ENCODE measurements at regions not wholly inside any gene's neighbourhood (a gene's known extent, or its start where the extent isn't known, plus 50 kb on each side); places are given as distances from the start of the nearest gene placed in this dataset.

DNA sequence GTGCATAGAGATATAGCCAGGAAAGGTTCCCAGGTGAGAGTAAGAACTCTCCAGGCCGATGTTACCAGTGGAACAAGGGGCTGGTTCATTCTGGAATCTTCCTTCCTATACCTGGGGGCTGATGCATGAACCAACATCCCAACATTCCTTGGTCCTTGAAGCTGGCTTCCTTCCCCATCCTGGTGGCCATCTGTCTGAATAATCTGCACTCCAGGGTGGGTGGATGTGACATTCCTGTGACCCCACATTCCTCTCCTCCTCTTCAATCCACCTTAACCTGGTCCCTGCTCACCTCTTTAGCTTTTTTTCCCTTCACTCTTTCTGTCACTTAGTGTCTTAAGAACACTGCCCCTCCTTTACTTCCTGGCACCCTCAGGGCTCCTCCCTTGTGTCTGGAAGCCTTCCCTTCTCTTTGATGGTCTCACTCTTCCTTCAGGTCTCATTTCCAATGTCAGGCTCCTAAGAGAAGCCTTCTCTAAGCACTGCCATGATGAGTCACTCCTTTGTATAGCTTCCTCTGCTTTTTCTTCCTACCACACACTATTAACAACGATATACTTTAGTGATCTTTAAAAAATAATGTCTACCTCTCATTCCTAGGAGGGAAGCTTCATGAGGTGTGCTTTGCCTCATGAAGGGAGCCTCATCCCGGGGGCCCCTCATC is 80.3 kb downstream of the BOD1 start:
- H3K27me3 ChIP-seq (ENCODE audit: low read depth): no peaks in the 10 kb centered on the region
- in situ Hi-C loops (cut with MboI; ENCODE audit: low sequenced_read_pairs): no loop called here
- no peak for DNase-seq (ENCODE audit: low spot score in 2 of 2)
- H3K4me1 ChIP-seq: no peaks in the 10 kb centered on the region
- H3K9me3 ChIP-seq: no peaks in the 10 kb centered on the region
- H3K4me3 ChIP-seq: no peak overlapping the region
- H3K36me3 ChIP-seq (replicated peaks): no peaks in the 10 kb centered on the region

- Histone ChIP-seq H3K4me1 (no peaks in the 10 kb centered on the region), H3K36me3 (replicated peaks) (no peaks in the 10 kb centered on the region), H3K27me3 (ENCODE audit: low read depth) (no peaks in the 10 kb centered on the region), H3K4me3 (no peak overlapping the region), H3K9me3 (no peaks in the 10 kb centered on the region)
- no peak for DNase-seq (ENCODE audit: low spot score in 2 of 2)
- in situ Hi-C loops (cut with MboI; ENCODE audit: low sequenced_read_pairs): no loop called here
Measured at GRCh38 chr5:173535166-173535975, 81.1 kb downstream of the BOD1 start.

DNA sequence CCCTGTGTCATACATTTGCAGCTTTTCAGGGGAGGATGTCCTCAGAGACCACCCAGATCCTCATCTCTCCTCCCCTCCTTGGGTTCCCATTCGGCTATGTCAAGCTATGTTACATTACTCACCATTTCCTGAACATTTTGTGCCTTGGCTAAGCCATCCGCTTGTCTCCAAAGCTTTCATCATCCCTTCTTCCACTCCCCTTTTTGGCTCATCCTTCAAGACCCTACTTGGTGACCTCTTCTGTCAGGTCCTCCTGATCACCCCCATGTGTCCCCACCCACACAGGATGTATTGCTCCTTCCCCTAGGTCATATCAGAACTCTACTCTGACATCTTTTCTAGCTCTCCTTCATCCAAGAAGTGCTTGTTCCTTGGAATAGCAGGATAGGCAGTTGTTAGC is 81.8 kb downstream of the BOD1 start:
- Histone ChIP-seq H3K27me3 (ENCODE audit: low read depth) (no peaks in the 10 kb centered on the region), H3K36me3 (replicated peaks) (no peaks in the 10 kb centered on the region), H3K4me3 (no peak overlapping the region), H3K9me3 (no peaks in the 10 kb centered on the region), H3K4me1 (no peaks in the 10 kb centered on the region)
- no peak for DNase-seq (ENCODE audit: low spot score in 2 of 2)
- in situ Hi-C loops (cut with MboI; ENCODE audit: low sequenced_read_pairs): no loop called here

GRCh38 chr5:173534031-173534430 is 82.4 kb downstream of the BOD1 start:
- Histone ChIP-seq H3K27me3 (ENCODE audit: low read depth) (no peaks in the 10 kb centered on the region), H3K36me3 (replicated peaks) (no peaks in the 10 kb centered on the region), H3K4me3 (no peak overlapping the region), H3K9me3 (no peaks in the 10 kb centered on the region), H3K4me1 (no peaks in the 10 kb centered on the region)
- in situ Hi-C loops (cut with MboI; ENCODE audit: low sequenced_read_pairs): no loop called here
- DNase-seq (ENCODE audit: low spot score in 2 of 2): no peak

DNA sequence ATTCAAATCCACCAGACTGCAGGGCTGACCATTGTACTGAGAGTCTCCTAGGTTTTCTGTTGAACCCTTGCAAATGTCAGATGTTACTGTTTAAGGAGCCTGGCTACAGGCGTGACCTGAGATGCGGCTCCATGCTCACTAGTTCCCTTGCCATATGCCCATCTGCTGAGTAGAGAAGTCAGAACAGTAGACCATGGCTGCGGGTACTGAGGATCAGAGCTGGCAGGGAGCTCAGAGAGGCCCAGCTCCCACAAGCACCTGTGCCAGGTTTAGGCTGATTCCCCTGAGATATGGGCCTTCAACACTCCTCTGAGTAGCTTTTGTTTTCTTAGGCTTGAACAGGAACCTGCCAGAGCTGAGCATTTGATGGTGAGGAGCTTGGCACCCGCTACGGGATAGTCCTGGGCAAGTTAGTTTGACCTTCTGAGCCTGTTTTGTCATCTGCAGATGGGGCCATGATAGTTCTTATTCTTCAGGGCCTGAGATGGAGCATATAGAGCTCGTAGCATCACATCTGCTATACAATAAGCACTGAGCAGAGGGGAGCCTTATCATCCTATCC is 83.7 kb downstream of the BOD1 start:
- Histone ChIP-seq H3K9me3 (no peaks in the 10 kb centered on the region), H3K27me3 (ENCODE audit: low read depth) (no peaks in the 10 kb centered on the region), H3K4me3 (no peak overlapping the region), H3K36me3 (replicated peaks) (no peaks in the 10 kb centered on the region), H3K4me1 (no peaks in the 10 kb centered on the region)
- in situ Hi-C loops (cut with MboI; ENCODE audit: low sequenced_read_pairs): no loop called here
- no peak for DNase-seq (ENCODE audit: low spot score in 2 of 2)

- in situ Hi-C loops (cut with MboI; ENCODE audit: low sequenced_read_pairs): no loop called here
Measured at GRCh38 chr5:173531863-173532262, 84.6 kb downstream of the BOD1 start.

DNA sequence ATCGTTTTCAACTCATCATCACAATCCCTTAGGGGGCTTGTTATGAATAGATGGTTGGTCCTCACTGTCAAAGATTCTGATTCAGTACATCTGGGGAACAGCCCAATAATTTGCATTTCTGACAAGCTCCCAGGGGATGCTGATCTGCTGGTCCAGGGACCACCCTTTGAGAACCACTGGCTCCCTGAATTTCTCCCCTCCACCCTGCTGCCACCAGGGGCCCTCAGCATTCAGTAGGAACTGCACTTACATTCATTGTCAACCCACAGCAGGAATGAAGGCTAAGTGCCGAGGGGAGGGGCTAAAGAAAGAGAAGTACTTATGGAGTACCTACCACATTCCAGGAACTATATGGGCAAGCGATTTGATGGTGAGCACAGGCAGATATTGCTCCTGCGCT is 85.9 kb downstream of the BOD1 start:
- Histone ChIP-seq H3K27me3 (ENCODE audit: low read depth) (no peaks in the 10 kb centered on the region), H3K9me3 (no peaks in the 10 kb centered on the region), H3K4me3 (no peak overlapping the region), H3K36me3 (replicated peaks) (no peaks in the 10 kb centered on the region), H3K4me1 (no peaks in the 10 kb centered on the region)
- in situ Hi-C loops (cut with MboI; ENCODE audit: low sequenced_read_pairs): no loop called here
- peak in 1 of 2 experiments; percentile 26 for DNase-seq (ENCODE audit: low spot score in 2 of 2)

More at GRCh38 chr5:173531863-173532262, 84.6 kb downstream of the BOD1 start:
- DNase-seq (ENCODE audit: low spot score in 2 of 2): no peak
- Histone ChIP-seq H3K9me3 (no peaks in the 10 kb centered on the region), H3K4me1 (no peaks in the 10 kb centered on the region), H3K27me3 (ENCODE audit: low read depth) (no peaks in the 10 kb centered on the region), H3K4me3 (no peak overlapping the region), H3K36me3 (replicated peaks) (no peaks in the 10 kb centered on the region)

- in situ Hi-C loops (cut with MboI; ENCODE audit: low sequenced_read_pairs): no loop called here
Measured at GRCh38 chr5:173529861-173530260, 86.6 kb downstream of the BOD1 start.

DNA sequence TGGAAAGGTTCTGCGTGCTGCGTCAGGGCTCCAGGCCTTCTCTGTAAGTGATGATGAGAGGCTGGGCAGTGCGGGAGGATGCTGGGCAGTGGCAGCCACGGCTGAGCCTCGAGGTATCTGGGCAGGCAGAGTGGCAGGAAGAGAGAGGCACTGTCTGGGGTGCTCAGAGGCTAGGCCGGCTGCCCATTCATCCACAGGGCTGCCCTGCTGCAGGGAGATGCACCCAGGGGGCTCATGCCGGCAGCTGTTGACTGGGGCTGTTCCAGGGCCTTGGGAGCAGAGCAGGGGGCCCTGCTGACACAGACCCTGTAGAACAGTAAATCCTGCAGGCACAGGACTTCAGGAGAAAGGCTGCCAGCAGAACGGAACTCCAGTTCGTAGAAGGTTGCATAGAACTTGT is 88.8 kb downstream of the BOD1 start:
- Histone ChIP-seq H3K4me1 (no peaks in the 10 kb centered on the region), H3K27me3 (ENCODE audit: low read depth) (no peaks in the 10 kb centered on the region), H3K4me3 (no peak overlapping the region), H3K36me3 (replicated peaks) (no peaks in the 10 kb centered on the region), H3K9me3 (no peaks in the 10 kb centered on the region)
- no peak for DNase-seq (ENCODE audit: low spot score in 2 of 2)
- in situ Hi-C loops (cut with MboI; ENCODE audit: low sequenced_read_pairs): no loop called here

More at GRCh38 chr5:173529861-173530260, 86.6 kb downstream of the BOD1 start:
- Histone ChIP-seq H3K9me3 (no peaks in the 10 kb centered on the region), H3K36me3 (replicated peaks) (no peaks in the 10 kb centered on the region), H3K4me1 (no peaks in the 10 kb centered on the region), H3K4me3 (no peak overlapping the region), H3K27me3 (ENCODE audit: low read depth) (no peaks in the 10 kb centered on the region)
- no peak for DNase-seq (ENCODE audit: low spot score in 2 of 2)

GRCh38 chr5:173524136-173524535 is 92.3 kb downstream of the BOD1 start:
- H3K9me3 ChIP-seq: no peaks in the 10 kb centered on the region
- in situ Hi-C loops (cut with MboI; ENCODE audit: low sequenced_read_pairs): no loop called here
- H3K36me3 ChIP-seq (replicated peaks): no peaks in the 10 kb centered on the region
- H3K4me1 ChIP-seq: no peaks in the 10 kb centered on the region
- H3K27me3 ChIP-seq (ENCODE audit: low read depth): no peaks in the 10 kb centered on the region
- DNase-seq (ENCODE audit: low spot score in 2 of 2): no peak
- no peak overlapping the region for H3K4me3 ChIP-seq

DNA sequence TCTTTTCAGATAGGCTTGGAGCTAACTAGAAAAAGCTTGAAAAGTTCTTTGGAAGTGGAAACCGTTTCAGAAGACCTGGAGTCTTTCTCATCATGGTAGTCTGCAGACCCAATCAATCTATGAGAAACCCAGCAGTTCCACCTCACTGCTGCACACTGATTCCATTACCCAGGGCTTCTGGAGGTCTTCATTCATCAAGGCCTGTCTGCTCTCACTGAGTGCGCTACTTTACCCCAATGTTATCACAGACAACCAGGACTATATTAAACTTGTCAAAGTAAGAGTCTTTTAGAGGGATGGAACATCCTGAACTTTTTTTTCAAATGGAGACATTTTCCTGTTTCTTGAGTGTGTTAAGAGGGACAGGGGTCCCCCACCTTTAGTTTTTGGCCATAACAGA is 93.1 kb downstream of the BOD1 start:
- H3K9me3 ChIP-seq: no peaks in the 10 kb centered on the region
- no peaks in the 10 kb centered on the region for H3K4me1 ChIP-seq
- H3K27me3 ChIP-seq (ENCODE audit: low read depth): no peaks in the 10 kb centered on the region
- DNase-seq (ENCODE audit: low spot score in 2 of 2): no peak
- no peak overlapping the region for H3K4me3 ChIP-seq
- in situ Hi-C loops (cut with MboI; ENCODE audit: low sequenced_read_pairs): no loop called here
- no peaks in the 10 kb centered on the region for H3K36me3 ChIP-seq (replicated peaks)

DNA sequence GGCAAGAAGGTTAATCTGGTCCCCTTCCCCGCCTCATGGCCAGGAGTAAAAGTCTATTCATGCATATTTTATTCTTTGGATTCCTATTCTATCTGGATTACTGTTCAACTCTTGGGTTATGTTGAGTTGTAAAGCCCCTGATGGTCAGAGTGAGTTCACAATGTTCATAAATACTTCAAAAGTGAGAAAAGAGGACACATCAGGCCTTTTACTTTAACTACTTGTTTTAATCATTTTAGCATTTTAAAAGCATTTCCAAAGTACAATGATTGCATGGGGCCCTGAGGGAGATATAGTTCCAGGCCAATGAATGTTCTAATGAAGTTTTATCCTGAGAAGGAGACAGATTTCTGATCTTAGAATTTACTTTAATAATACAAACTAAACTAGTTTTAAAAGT is 93.9 kb downstream of the BOD1 start:
- in situ Hi-C loops (cut with MboI; ENCODE audit: low sequenced_read_pairs): no loop called here
- H3K9me3 ChIP-seq: no peaks in the 10 kb centered on the region

DNA sequence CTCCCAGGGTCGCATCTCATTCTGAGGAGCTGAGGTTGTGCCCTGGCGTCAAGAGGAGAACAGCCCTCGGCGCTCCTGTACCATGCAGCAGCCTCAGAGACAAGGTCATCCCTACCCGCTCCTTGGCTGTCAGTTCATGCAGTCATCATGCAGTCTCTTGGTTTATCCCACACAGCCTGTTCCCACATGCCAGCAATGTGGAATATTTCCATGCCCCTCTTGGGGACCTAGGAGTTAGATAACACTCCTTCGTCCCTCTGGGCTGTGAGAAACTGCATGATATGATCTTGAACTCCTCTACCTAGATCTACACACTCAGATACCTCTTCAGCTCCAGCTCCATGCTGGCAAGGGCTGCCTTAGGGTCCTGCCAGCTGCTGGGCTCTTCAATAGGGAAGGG is 97.6 kb downstream of the BOD1 start:
- no peak for DNase-seq (ENCODE audit: low spot score in 2 of 2)
- in situ Hi-C loops (cut with MboI; ENCODE audit: low sequenced_read_pairs): no loop called here
- no peaks in the 10 kb centered on the region; the same call in 1 of the 2 replicates for H3K9me3 ChIP-seq
- no peak overlapping the region for H3K4me3 ChIP-seq
- peaks cover 6% of the 10 kb centered on the region for H3K4me1 ChIP-seq
- no peaks in the 10 kb centered on the region for H3K27me3 ChIP-seq (ENCODE audit: low read depth)
- no peaks in the 10 kb centered on the region for H3K36me3 ChIP-seq (replicated peaks)

More for the DNA sequence above, 93.9 kb downstream of the BOD1 start:
- H3K4me3 ChIP-seq: no peak overlapping the region
- H3K27me3 ChIP-seq (ENCODE audit: low read depth): no peaks in the 10 kb centered on the region
- H3K4me1 ChIP-seq: peaks cover 6% of the 10 kb centered on the region
- no peak for DNase-seq (ENCODE audit: low spot score in 2 of 2)
- no peaks in the 10 kb centered on the region for H3K36me3 ChIP-seq (replicated peaks)

GRCh38 chr5:173517648-173518047 is 98.8 kb downstream of the BOD1 start:
- Histone ChIP-seq H3K4me1 (peaks cover 6% of the 10 kb centered on the region), H3K36me3 (replicated peaks) (no peaks in the 10 kb centered on the region), H3K9me3 (no peaks in the 10 kb centered on the region; the same call in 1 of the 2 replicates), H3K27me3 (ENCODE audit: low read depth) (no peaks in the 10 kb centered on the region), H3K4me3 (no peak overlapping the region)
- DNase-seq (ENCODE audit: low spot score in 2 of 2): peak; percentile 17 to 59
- in situ Hi-C loops (cut with MboI; ENCODE audit: low sequenced_read_pairs): no loop called here
